Endothelial cell of umbilical vein (primary cell): ENCODE measurements at regions not wholly inside any gene's neighbourhood (a gene's known extent, or its start where the extent isn't known, plus 50 kb on each side); places are given as distances from the start of the nearest gene placed in this dataset.

Source experiments
- BruUV-seq: library from RNA; stranded (reverse); fragments of 400-500 nt; replicated peaks from 2 replicates; lab custom pipeline; 2021; lab: Mats Ljungman, UMichigan
- CTCF ChIA-PET: fragments of 300-600, 350-600 bp; sonication (Branson Sonifier 250); formaldehyde crosslinking; loops from one replicate; lab custom pipeline; 2021; ENCODE audit warnings: antibody characterized with exemption, inconsistent platforms; lab: Charles Lee
- POLR2A ChIA-PET: fragments of 300-600, 350-600 bp; sonication (Branson Sonifier 250); formaldehyde crosslinking; loops from one replicate; lab custom pipeline; 2021; ENCODE audit warnings: antibody characterized with exemption, inconsistent platforms; lab: Charles Lee
- DNase-seq: peaks from one replicate; pipeline ENCODE4 v3.0.0-alpha.2; 2011; ENCODE audit warnings: low read depth, low spot score
- FAIRE-seq: peaks from 2 replicates; lab custom pipeline; 2011; peaks lifted over from hg19 to GRCh38; lab: Jason Lieb, UNC
- H2AFZ ChIP-seq: 2 replicates; pipeline ENCODE4 v1.6.0; 2012; ENCODE audit warnings: low read depth, low read length, control low read depth, inconsistent platforms
- H3K27ac ChIP-seq: 2 replicates; pipeline ENCODE4 v1.5.1; 2011; ENCODE audit warnings: low read depth, mild to moderate bottlenecking, control low read depth, low read length, moderate library complexity; ENCODE audit not compliant: insufficient read depth
- H3K27me3 ChIP-seq, 2 experiments: 2 replicates each; pipeline versions ENCODE4 v1.6.0 to v1.6.1; 2011; ENCODE audit warnings: low read length in 2 of 2, mixed read lengths in 1 of 2; ENCODE audit not compliant: control insufficient read depth in 2 of 2, insufficient read depth in 2 of 2
- H3K36me3 ChIP-seq, 2 experiments: 2 replicates in 1 of 2; 3 replicates in 1 of 2; pipeline ENCODE4 v1.5.1; 2011; ENCODE audit warnings: low read length in 2 of 2, mild to moderate bottlenecking in 1 of 2, moderate library complexity in 1 of 2; ENCODE audit not compliant: control insufficient read depth in 2 of 2, insufficient read depth in 2 of 2; ENCODE audit errors: extremely low read depth in 1 of 2
- H3K4me1 ChIP-seq: 3 replicates; pipeline ENCODE4 v1.5.1; 2011; ENCODE audit warnings: mild to moderate bottlenecking, low read length; ENCODE audit not compliant: control insufficient read depth, insufficient read depth; ENCODE audit errors: extremely low read depth
- H3K4me2 ChIP-seq: 2 replicates; pipeline ENCODE4 v1.6.1; 2011; ENCODE audit warnings: low read length, control low read depth, mixed read lengths; ENCODE audit not compliant: insufficient read depth
- H3K4me3 ChIP-seq, 3 experiments: fragments of 200-600 bp in 1 of 3; sonication (generic), shearing (Covaris generic) in 1 of 3; replicated peaks in 1 of 3; 2 replicates each; pipeline ENCODE4 v1.5.1; 2011 to 2016; ENCODE audit warnings: control low read depth in 3 of 3, low read length in 3 of 3, mild to moderate bottlenecking in 2 of 3, inconsistent platforms in 1 of 3, low read depth in 1 of 3, moderate library complexity in 1 of 3; ENCODE audit not compliant: insufficient read depth in 1 of 3
- H3K79me2 ChIP-seq: 2 replicates; pipeline ENCODE4 v1.6.0; 2012; ENCODE audit warnings: low read length, inconsistent platforms; ENCODE audit not compliant: control insufficient read depth, insufficient read depth
- H3K9ac ChIP-seq: replicated peaks from 2 replicates; pipeline ENCODE3; 2011; ENCODE audit warnings: low read length, control low read depth; ENCODE audit not compliant: insufficient read depth; ENCODE audit errors: extremely low read depth
- H3K9me1 ChIP-seq: replicated peaks from 3 replicates; pipeline ENCODE4 v1.6.0; 2011; ENCODE audit warnings: mild to moderate bottlenecking, low read length; ENCODE audit not compliant: control insufficient read depth, insufficient read depth; ENCODE audit errors: extremely low read depth
- H3K9me3 ChIP-seq: replicated peaks from 2 replicates; pipeline ENCODE4 v1.5.1; 2012; ENCODE audit warnings: low read length, inconsistent platforms; ENCODE audit not compliant: control insufficient read depth, insufficient read depth
- H4K20me1 ChIP-seq: replicated peaks from 2 replicates; pipeline ENCODE3; 2011; ENCODE audit warnings: mild to moderate bottlenecking, low read length; ENCODE audit not compliant: control insufficient read depth, insufficient read depth; ENCODE audit errors: extremely low read depth
- CTCF ChIP-seq, 2 donors: IDR thresholded peaks; 1 replicate in 1 of 2; 2 replicates in 1 of 2; pipeline ENCODE4 v1.5.1; 2011; ENCODE audit warnings: low read length in 2 of 2, mild to moderate bottlenecking in 2 of 2, moderate library complexity in 2 of 2, control low read depth in 1 of 2, inconsistent platforms in 1 of 2, low read depth in 1 of 2; ENCODE audit not compliant: insufficient read depth in 1 of 2; ENCODE audit errors: extremely low read depth in 1 of 2
- EZH2 ChIP-seq: IDR thresholded peaks from 2 replicates; pipeline ENCODE4 v1.6.1; 2012; ENCODE audit warnings: borderline replicate concordance, low read depth, mild to moderate bottlenecking, moderate library complexity, low read length, inconsistent platforms; ENCODE audit not compliant: severe bottlenecking
- FOS ChIP-seq: IDR thresholded peaks from 2 replicates; pipeline ENCODE4 v1.6.1; 2011; ENCODE audit warnings: mild to moderate bottlenecking, low read length, moderate library complexity, borderline replicate concordance; ENCODE audit not compliant: insufficient read depth
- GATA2 ChIP-seq: IDR thresholded peaks from 2 replicates; pipeline ENCODE4 v1.7.0; 2011; ENCODE audit warnings: low read depth, mild to moderate bottlenecking, moderate library complexity, mixed read lengths, low read length; ENCODE audit not compliant: insufficient read length, insufficient read depth
- JUN ChIP-seq: IDR thresholded peaks from 2 replicates; pipeline ENCODE4 v1.6.1; 2011; ENCODE audit warnings: borderline replicate concordance, low read depth; ENCODE audit not compliant: insufficient read length, insufficient read depth
- MYC ChIP-seq: IDR thresholded peaks from one replicate; pipeline ENCODE4 v1.6.1; 2011; ENCODE audit warnings: mild to moderate bottlenecking, low read depth, low read length
- POLR2A ChIP-seq: IDR thresholded peaks from 2 replicates; pipeline ENCODE4 v1.6.1; 2012; ENCODE audit warnings: low read depth, mild to moderate bottlenecking, control low read depth, low read length
- POLR2AphosphoS5 ChIP-seq: IDR thresholded peaks from 2 replicates; pipeline ENCODE4 v1.6.1; 2012; ENCODE audit warnings: low read depth, mild to moderate bottlenecking, control low read depth, low read length, moderate library complexity; ENCODE audit not compliant: insufficient read depth
- dilution Hi-C: fragments of 300-500 bp; cut with MboI; formaldehyde crosslinking; loops from one replicate; pipeline ENCODE4 v1.15.0; 2019; ENCODE audit warnings: low sequenced_read_pairs; ENCODE audit not compliant: extremely low pct_ligation_motif_present
- intact Hi-C: fragments of 100-400 bp; cut with micrococcal nuclease; formaldehyde crosslinking; loops from one replicate; pipeline ENCODE4 v1.10.0; 2022
- TF ChIP-seq, protein P1 (sequence below): IDR thresholded peaks from 2 replicates; pipeline ENCODE4 v1.6.1; 2011; ENCODE audit not compliant: insufficient read depth, insufficient read length

GRCh38 chr5:172571413-172571812 is 69.7 kb upstream of the NEURL1B start:
- Histone ChIP-seq H4K20me1 (no peaks in the 10 kb centered on the region), H3K27me3 (no peaks in the 10 kb centered on the region), H3K79me2 (no peaks in the 10 kb centered on the region), H3K9me3 (no peaks in the 10 kb centered on the region), H2AFZ (no peak overlapping the region), H3K4me3 (no peak overlapping the region), H3K4me2 (no peak overlapping the region), H3K9ac (no peak overlapping the region), H3K36me3 (no peaks in the 10 kb centered on the region), H3K9me1 (no peaks in the 10 kb centered on the region), H3K27ac (no peak overlapping the region), H3K4me1 (no peaks in the 10 kb centered on the region)
- dilution Hi-C loops (no loop called here), intact Hi-C loops (no loop called here)
- POLR2A ChIA-PET = no interaction called here
- FAIRE-seq = no peak
- CTCF ChIA-PET = no interaction called here
- DNase-seq = no peak
- no peak for TF ChIP-seq GATA2
- TF ChIP-seq POLR2A = no peak
- TF ChIP-seq CTCF (IDR thresholded peaks at IDR 0.05; ENCODE audit: extremely low read depth in 1 of 2, insufficient read depth in 1 of 2, low read depth in 1 of 2, low read length in 2 of 2) = no peak
- TF ChIP-seq JUN = no peak
- no peak for TF ChIP-seq FOS
- TF ChIP-seq, protein P1, sequence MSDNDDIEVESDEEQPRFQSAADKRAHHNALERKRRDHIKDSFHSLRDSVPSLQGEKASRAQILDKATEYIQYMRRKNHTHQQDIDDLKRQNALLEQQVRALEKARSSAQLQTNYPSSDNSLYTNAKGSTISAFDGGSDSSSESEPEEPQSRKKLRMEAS = no peak
- TF ChIP-seq EZH2 = no peak
- TF ChIP-seq MYC = no peak
- TF ChIP-seq POLR2AphosphoS5 = no peak
- BruUV-seq = no TSS peak
